Endothelial cell of umbilical vein (primary cell): ENCODE measurements at regions not wholly inside any gene's neighbourhood (a gene's known extent, or its start where the extent isn't known, plus 50 kb on each side); places are given as distances from the start of the nearest gene placed in this dataset.

Experiments
- BruUV-seq: library from RNA; stranded (reverse); fragments of 400-500 nt; replicated peaks from 2 replicates; lab custom pipeline; 2021; lab: Mats Ljungman, UMichigan
- CTCF ChIA-PET: fragments of 300-600, 350-600 bp; sonication (Branson Sonifier 250); formaldehyde crosslinking; loops from one replicate; lab custom pipeline; 2021; ENCODE audit warnings: antibody characterized with exemption, inconsistent platforms; lab: Charles Lee
- POLR2A ChIA-PET: fragments of 300-600, 350-600 bp; sonication (Branson Sonifier 250); formaldehyde crosslinking; loops from one replicate; lab custom pipeline; 2021; ENCODE audit warnings: antibody characterized with exemption, inconsistent platforms; lab: Charles Lee
- DNase-seq: peaks from one replicate; pipeline ENCODE4 v3.0.0-alpha.2; 2011; ENCODE audit warnings: low read depth, low spot score
- FAIRE-seq: peaks from 2 replicates; lab custom pipeline; 2011; peaks lifted over from hg19 to GRCh38; lab: Jason Lieb, UNC
- H2AFZ ChIP-seq: 2 replicates; pipeline ENCODE4 v1.6.0; 2012; ENCODE audit warnings: low read depth, low read length, control low read depth, inconsistent platforms
- H3K27ac ChIP-seq: 2 replicates; pipeline ENCODE4 v1.5.1; 2011; ENCODE audit warnings: low read depth, mild to moderate bottlenecking, control low read depth, low read length, moderate library complexity; ENCODE audit not compliant: insufficient read depth
- H3K27me3 ChIP-seq, 2 experiments: 2 replicates each; pipeline versions ENCODE4 v1.6.0 to v1.6.1; 2011; ENCODE audit warnings: low read length in 2 of 2, mixed read lengths in 1 of 2; ENCODE audit not compliant: control insufficient read depth in 2 of 2, insufficient read depth in 2 of 2
- H3K36me3 ChIP-seq, 2 experiments: 2 replicates in 1 of 2; 3 replicates in 1 of 2; pipeline ENCODE4 v1.5.1; 2011; ENCODE audit warnings: low read length in 2 of 2, mild to moderate bottlenecking in 1 of 2, moderate library complexity in 1 of 2; ENCODE audit not compliant: control insufficient read depth in 2 of 2, insufficient read depth in 2 of 2; ENCODE audit errors: extremely low read depth in 1 of 2
- H3K4me1 ChIP-seq: 3 replicates; pipeline ENCODE4 v1.5.1; 2011; ENCODE audit warnings: mild to moderate bottlenecking, low read length; ENCODE audit not compliant: control insufficient read depth, insufficient read depth; ENCODE audit errors: extremely low read depth
- H3K4me2 ChIP-seq: 2 replicates; pipeline ENCODE4 v1.6.1; 2011; ENCODE audit warnings: low read length, control low read depth, mixed read lengths; ENCODE audit not compliant: insufficient read depth
- H3K4me3 ChIP-seq, 3 experiments: fragments of 200-600 bp in 1 of 3; sonication (generic), shearing (Covaris generic) in 1 of 3; replicated peaks in 1 of 3; 2 replicates each; pipeline ENCODE4 v1.5.1; 2011 to 2016; ENCODE audit warnings: control low read depth in 3 of 3, low read length in 3 of 3, mild to moderate bottlenecking in 2 of 3, inconsistent platforms in 1 of 3, low read depth in 1 of 3, moderate library complexity in 1 of 3; ENCODE audit not compliant: insufficient read depth in 1 of 3
- H3K79me2 ChIP-seq: 2 replicates; pipeline ENCODE4 v1.6.0; 2012; ENCODE audit warnings: low read length, inconsistent platforms; ENCODE audit not compliant: control insufficient read depth, insufficient read depth
- H3K9ac ChIP-seq: replicated peaks from 2 replicates; pipeline ENCODE3; 2011; ENCODE audit warnings: low read length, control low read depth; ENCODE audit not compliant: insufficient read depth; ENCODE audit errors: extremely low read depth
- H3K9me1 ChIP-seq: replicated peaks from 3 replicates; pipeline ENCODE4 v1.6.0; 2011; ENCODE audit warnings: mild to moderate bottlenecking, low read length; ENCODE audit not compliant: control insufficient read depth, insufficient read depth; ENCODE audit errors: extremely low read depth
- H3K9me3 ChIP-seq: replicated peaks from 2 replicates; pipeline ENCODE4 v1.5.1; 2012; ENCODE audit warnings: low read length, inconsistent platforms; ENCODE audit not compliant: control insufficient read depth, insufficient read depth
- H4K20me1 ChIP-seq: replicated peaks from 2 replicates; pipeline ENCODE3; 2011; ENCODE audit warnings: mild to moderate bottlenecking, low read length; ENCODE audit not compliant: control insufficient read depth, insufficient read depth; ENCODE audit errors: extremely low read depth
- EZH2 ChIP-seq: IDR thresholded peaks from 2 replicates; pipeline ENCODE4 v1.6.1; 2012; ENCODE audit warnings: borderline replicate concordance, low read depth, mild to moderate bottlenecking, moderate library complexity, low read length, inconsistent platforms; ENCODE audit not compliant: severe bottlenecking
- FOS ChIP-seq: IDR thresholded peaks from 2 replicates; pipeline ENCODE4 v1.6.1; 2011; ENCODE audit warnings: mild to moderate bottlenecking, low read length, moderate library complexity, borderline replicate concordance; ENCODE audit not compliant: insufficient read depth
- GATA2 ChIP-seq: IDR thresholded peaks from 2 replicates; pipeline ENCODE4 v1.7.0; 2011; ENCODE audit warnings: low read depth, mild to moderate bottlenecking, moderate library complexity, mixed read lengths, low read length; ENCODE audit not compliant: insufficient read length, insufficient read depth
- JUN ChIP-seq: IDR thresholded peaks from 2 replicates; pipeline ENCODE4 v1.6.1; 2011; ENCODE audit warnings: borderline replicate concordance, low read depth; ENCODE audit not compliant: insufficient read length, insufficient read depth
- MYC ChIP-seq: IDR thresholded peaks from one replicate; pipeline ENCODE4 v1.6.1; 2011; ENCODE audit warnings: mild to moderate bottlenecking, low read depth, low read length
- POLR2A ChIP-seq: IDR thresholded peaks from 2 replicates; pipeline ENCODE4 v1.6.1; 2012; ENCODE audit warnings: low read depth, mild to moderate bottlenecking, control low read depth, low read length
- POLR2AphosphoS5 ChIP-seq: IDR thresholded peaks from 2 replicates; pipeline ENCODE4 v1.6.1; 2012; ENCODE audit warnings: low read depth, mild to moderate bottlenecking, control low read depth, low read length, moderate library complexity; ENCODE audit not compliant: insufficient read depth
- dilution Hi-C: fragments of 300-500 bp; cut with MboI; formaldehyde crosslinking; loops from one replicate; pipeline ENCODE4 v1.15.0; 2019; ENCODE audit warnings: low sequenced_read_pairs; ENCODE audit not compliant: extremely low pct_ligation_motif_present
- intact Hi-C: fragments of 100-400 bp; cut with micrococcal nuclease; formaldehyde crosslinking; loops from one replicate; pipeline ENCODE4 v1.10.0; 2022
- TF ChIP-seq, protein P1 (sequence below), 2 donors: IDR thresholded peaks; 1 replicate in 1 of 2; 2 replicates in 1 of 2; pipeline ENCODE4 v1.5.1; 2011; ENCODE audit warnings: low read length in 2 of 2, mild to moderate bottlenecking in 2 of 2, moderate library complexity in 2 of 2, control low read depth in 1 of 2, inconsistent platforms in 1 of 2, low read depth in 1 of 2; ENCODE audit not compliant: insufficient read depth in 1 of 2; ENCODE audit errors: extremely low read depth in 1 of 2
- TF ChIP-seq, protein P2 (sequence below): IDR thresholded peaks from 2 replicates; pipeline ENCODE4 v1.6.1; 2011; ENCODE audit not compliant: insufficient read depth, insufficient read length

DNA sequence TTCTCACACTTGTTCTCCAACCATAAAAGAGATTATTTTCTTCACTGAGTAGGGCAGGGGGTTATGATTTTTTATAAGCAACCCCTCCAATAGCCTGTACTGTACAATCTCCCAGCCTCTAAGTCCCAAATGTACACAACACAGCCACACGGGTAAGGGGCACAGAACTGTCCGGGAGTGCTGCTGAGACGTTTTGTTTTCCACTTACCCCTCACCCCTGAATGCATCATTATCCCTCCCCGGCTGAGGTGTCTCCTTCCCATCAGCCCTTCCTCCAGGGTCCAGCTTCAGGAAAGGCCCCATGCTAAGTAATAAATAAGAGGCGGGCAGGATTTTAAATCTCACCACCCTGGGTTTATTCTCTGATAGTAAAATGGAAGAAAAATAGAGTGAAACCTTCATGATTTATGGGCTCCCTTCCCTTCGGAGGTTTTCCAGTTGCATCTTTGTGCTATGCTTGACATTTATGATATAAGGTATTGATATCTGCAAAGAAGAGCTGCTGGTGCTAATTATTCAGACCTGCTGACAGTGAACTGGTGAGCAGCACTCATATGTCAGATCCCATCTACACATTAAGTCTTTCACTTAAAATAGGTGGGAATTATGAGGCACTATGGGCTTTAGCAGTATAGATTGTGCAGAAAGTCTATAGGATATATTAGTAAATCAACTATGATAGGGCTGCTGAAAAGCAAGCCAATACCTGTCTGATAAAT, 67.2 kb upstream of the MEGF10 start:
- no peaks in the 10 kb centered on the region for H3K9me3 ChIP-seq
- H3K4me2 ChIP-seq: no peak overlapping the region
- no peak overlapping the region for H3K9ac ChIP-seq
- H3K36me3 ChIP-seq: no peaks in the 10 kb centered on the region
- peaks cover 0 to 5% of the 10 kb centered on the region in 2 experiments for H3K27me3 ChIP-seq
- POLR2A ChIA-PET: no interaction called here
- DNase-seq: no peak
- BruUV-seq: no TSS peak
- no peak overlapping the region for H3K27ac ChIP-seq
- no peak overlapping the region for H2AFZ ChIP-seq
- H3K4me1 ChIP-seq: no peaks in the 10 kb centered on the region
- intact Hi-C loops (no loop called here), dilution Hi-C loops (no loop called here)
- no peaks in the 10 kb centered on the region for H4K20me1 ChIP-seq
- TF ChIP-seq FOS: no peak
- no peak for TF ChIP-seq POLR2A
- no peak for TF ChIP-seq EZH2
- no peak for TF ChIP-seq POLR2AphosphoS5
- TF ChIP-seq, protein P1, sequence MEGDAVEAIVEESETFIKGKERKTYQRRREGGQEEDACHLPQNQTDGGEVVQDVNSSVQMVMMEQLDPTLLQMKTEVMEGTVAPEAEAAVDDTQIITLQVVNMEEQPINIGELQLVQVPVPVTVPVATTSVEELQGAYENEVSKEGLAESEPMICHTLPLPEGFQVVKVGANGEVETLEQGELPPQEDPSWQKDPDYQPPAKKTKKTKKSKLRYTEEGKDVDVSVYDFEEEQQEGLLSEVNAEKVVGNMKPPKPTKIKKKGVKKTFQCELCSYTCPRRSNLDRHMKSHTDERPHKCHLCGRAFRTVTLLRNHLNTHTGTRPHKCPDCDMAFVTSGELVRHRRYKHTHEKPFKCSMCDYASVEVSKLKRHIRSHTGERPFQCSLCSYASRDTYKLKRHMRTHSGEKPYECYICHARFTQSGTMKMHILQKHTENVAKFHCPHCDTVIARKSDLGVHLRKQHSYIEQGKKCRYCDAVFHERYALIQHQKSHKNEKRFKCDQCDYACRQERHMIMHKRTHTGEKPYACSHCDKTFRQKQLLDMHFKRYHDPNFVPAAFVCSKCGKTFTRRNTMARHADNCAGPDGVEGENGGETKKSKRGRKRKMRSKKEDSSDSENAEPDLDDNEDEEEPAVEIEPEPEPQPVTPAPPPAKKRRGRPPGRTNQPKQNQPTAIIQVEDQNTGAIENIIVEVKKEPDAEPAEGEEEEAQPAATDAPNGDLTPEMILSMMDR (IDR thresholded peaks at IDR 0.05; ENCODE audit: extremely low read depth in 1 of 2, insufficient read depth in 1 of 2, low read depth in 1 of 2, low read length in 2 of 2): no peak
- TF ChIP-seq, protein P2, sequence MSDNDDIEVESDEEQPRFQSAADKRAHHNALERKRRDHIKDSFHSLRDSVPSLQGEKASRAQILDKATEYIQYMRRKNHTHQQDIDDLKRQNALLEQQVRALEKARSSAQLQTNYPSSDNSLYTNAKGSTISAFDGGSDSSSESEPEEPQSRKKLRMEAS: no peak
- no peak for TF ChIP-seq GATA2
- no peak for TF ChIP-seq JUN
- TF ChIP-seq MYC: no peak
- FAIRE-seq: no peak
- H3K9me1 ChIP-seq: no peaks in the 10 kb centered on the region
- CTCF ChIA-PET: no interaction called here
- H3K79me2 ChIP-seq: no peaks in the 10 kb centered on the region
- no peak overlapping the region for H3K4me3 ChIP-seq
